ENCODE measurements at regions not wholly inside any gene's neighbourhood (a gene's known extent, or its start where the extent isn't known, plus 50 kb on each side); places are given as distances from the start of the nearest gene placed in this dataset.
"Not testable (repeated sequence)": the region's sequence is repeated elsewhere in the genome, so short reads cannot be mapped to it uniquely, and the experiment has no call there.

- Histone ChIP-seq H3K36me3 (ENCODE audit: control insufficient read depth in 4 of 4, insufficient read depth in 3 of 4, low read depth in 1 of 4, low read length in 3 of 4) (no peaks in the 10 kb centered on the region), H3K27ac (ENCODE audit: low read depth in 1 of 2, low read length in 2 of 2) (no peak overlapping the region), H3K9me3 (ENCODE audit: control insufficient read depth in 4 of 4, low read length in 3 of 4) (no peaks in the 10 kb centered on the region), H3K4me1 (ENCODE audit: control insufficient read depth in 4 of 4, insufficient read depth in 4 of 4, low read length in 3 of 4) (peaks cover 0 to 1% (median 0%) of the 10 kb centered on the region in 4 donors), H3K4me3 (ENCODE audit: low read depth in 1 of 3, low read length in 3 of 3) (no peak overlapping the region), H3K27me3 (ENCODE audit: control insufficient read depth in 4 of 4, insufficient read depth in 4 of 4, low read length in 3 of 4) (no peaks in the 10 kb centered on the region), H3K9ac (ENCODE audit: low read depth in 1 of 2, low read length in 2 of 2) (no peak overlapping the region)
- TF ChIP-seq MAX (IDR thresholded peaks at IDR 0.05) (no peak), RAD21 (IDR thresholded peaks at IDR 0.05) (peak in 1 of 2 donors; percentile 14)
- DNase-seq (ENCODE audit: low spot score), result no peak
- 44% methylated on average over 4 of the region's 4 CpGs for WGBS
Measured at GRCh38 chr3:177410730-177411129, 213.4 kb upstream of the TBL1XR1 start.

- no peaks in the 10 kb centered on the region for H3K36me3 ChIP-seq (ENCODE audit: control insufficient read depth in 4 of 4, insufficient read depth in 3 of 4, low read depth in 1 of 4, low read length in 3 of 4)
- no peak for DNase-seq (ENCODE audit: low spot score)
- no peak for TF ChIP-seq RXRA (IDR thresholded peaks at IDR 0.05)
- no peak for TF ChIP-seq REST (IDR thresholded peaks at IDR 0.05)
- TF ChIP-seq MAX (IDR thresholded peaks at IDR 0.05), result no peak
- TF ChIP-seq TAF1 (conservative IDR thresholded peaks at IDR 0.05), result no peak
- no peak for TF ChIP-seq EGR1 (IDR thresholded peaks at IDR 0.05; ENCODE audit: low read depth in 2 of 2)
- no peak for TF ChIP-seq HNF4A (conservative IDR thresholded peaks at IDR 0.05)
- TF ChIP-seq ZBTB33 (IDR thresholded peaks at IDR 0.05), result no peak
- TF ChIP-seq NR2F2 (IDR thresholded peaks at IDR 0.05), result no peak
- TF ChIP-seq FOXA2 (IDR thresholded peaks at IDR 0.05), result no peak
- no peak for TF ChIP-seq SP1 (IDR thresholded peaks at IDR 0.05)
- no peak for TF ChIP-seq RAD21 (IDR thresholded peaks at IDR 0.05)
- TF ChIP-seq JUND (IDR thresholded peaks at IDR 0.05), result no peak
- TF ChIP-seq GABPA (IDR thresholded peaks at IDR 0.05 in 1 of 2, conservative IDR thresholded peaks at IDR 0.05 in 1 of 2), result no peak
- TF ChIP-seq CTCF (IDR thresholded peaks at IDR 0.05; ENCODE audit: low read depth, low read length, missing input control), result no peak
- TF ChIP-seq YY1 (IDR thresholded peaks at IDR 0.05), result no peak
- no peak for TF ChIP-seq ATF3 (IDR thresholded peaks at IDR 0.05)
- no peak for TF ChIP-seq FOXA1 (IDR thresholded peaks at IDR 0.05)
- TF ChIP-seq HNF4G (IDR thresholded peaks at IDR 0.05), result no peak
- H3K27me3 ChIP-seq (ENCODE audit: control insufficient read depth in 4 of 4, insufficient read depth in 4 of 4, low read length in 3 of 4), result no peaks in the 10 kb centered on the region
- WGBS, result 85% methylated on average over 3 of the region's 3 CpGs
- peaks cover 0 to 1% (median 0%) of the 10 kb centered on the region in 4 donors for H3K4me1 ChIP-seq (ENCODE audit: control insufficient read depth in 4 of 4, insufficient read depth in 4 of 4, low read length in 3 of 4)
- no peak overlapping the region for H3K9ac ChIP-seq (ENCODE audit: low read depth in 1 of 2, low read length in 2 of 2)
- H3K27ac ChIP-seq (ENCODE audit: low read depth in 1 of 2, low read length in 2 of 2), result no peak overlapping the region
- no peak overlapping the region for H3K4me3 ChIP-seq (ENCODE audit: low read depth in 1 of 3, low read length in 3 of 3)
- no peaks in the 10 kb centered on the region for H3K9me3 ChIP-seq (ENCODE audit: control insufficient read depth in 4 of 4, low read length in 3 of 4)
Measured at GRCh38 chr3:177411201-177411600, 213.9 kb upstream of the TBL1XR1 start.

GRCh38 chr3:177412677-177413170, 215.4 kb upstream of the TBL1XR1 start:
- not testable (repeated sequence) for H3K27ac ChIP-seq (ENCODE audit: low read depth in 1 of 2, low read length in 2 of 2); H3K4me3 ChIP-seq (ENCODE audit: low read depth in 1 of 3, low read length in 3 of 3); H3K36me3 ChIP-seq (ENCODE audit: control insufficient read depth in 4 of 4, insufficient read depth in 3 of 4, low read depth in 1 of 4, low read length in 3 of 4); H3K9ac ChIP-seq (ENCODE audit: low read depth in 1 of 2, low read length in 2 of 2); H3K9me3 ChIP-seq (ENCODE audit: control insufficient read depth in 4 of 4, low read length in 3 of 4); H3K27me3 ChIP-seq (ENCODE audit: control insufficient read depth in 4 of 4, insufficient read depth in 4 of 4, low read length in 3 of 4); H3K4me1 ChIP-seq (ENCODE audit: control insufficient read depth in 4 of 4, insufficient read depth in 4 of 4, low read length in 3 of 4); DNase-seq (ENCODE audit: low spot score)
- 97% methylated on average over 32 of the region's 32 CpGs for WGBS
